BE2C (cell line): ENCODE measurements at regions not wholly inside any gene's neighbourhood (a gene's known extent, or its start where the extent isn't known, plus 50 kb on each side); places are given as distances from the start of the nearest gene placed in this dataset.

Experiments used
- DNase-seq: peaks from one replicate; pipeline ENCODE4 v3.0.0-alpha.2; 2020
- H3K27me3 ChIP-seq: fragments of 250-450 bp; sonication (Bioruptor Pico); 2 replicates; pipeline ENCODE4 v1.5.1; 2020; ENCODE audit warnings: mild to moderate bottlenecking
- H3K36me3 ChIP-seq: fragments of 250-450 bp; sonication (Bioruptor Pico); 2 replicates; pipeline ENCODE4 v1.5.1; 2020; ENCODE audit warnings: mild to moderate bottlenecking
- H3K4me1 ChIP-seq: fragments of 250-450 bp; sonication (Bioruptor Pico); 2 replicates; pipeline ENCODE4 v1.5.1; 2020
- H3K4me3 ChIP-seq: 2 replicates; pipeline ENCODE4 v1.5.1; 2011; ENCODE audit warnings: low read depth, low read length
- H3K9me3 ChIP-seq: fragments of 250-450 bp; sonication (Bioruptor Pico); 2 replicates; pipeline ENCODE4 v1.5.1; 2020
- TF ChIP-seq, protein P1 (sequence below): IDR thresholded peaks from 2 replicates; pipeline ENCODE4 v1.5.1; 2012; ENCODE audit warnings: mild to moderate bottlenecking, low read depth, low read length

DNA sequence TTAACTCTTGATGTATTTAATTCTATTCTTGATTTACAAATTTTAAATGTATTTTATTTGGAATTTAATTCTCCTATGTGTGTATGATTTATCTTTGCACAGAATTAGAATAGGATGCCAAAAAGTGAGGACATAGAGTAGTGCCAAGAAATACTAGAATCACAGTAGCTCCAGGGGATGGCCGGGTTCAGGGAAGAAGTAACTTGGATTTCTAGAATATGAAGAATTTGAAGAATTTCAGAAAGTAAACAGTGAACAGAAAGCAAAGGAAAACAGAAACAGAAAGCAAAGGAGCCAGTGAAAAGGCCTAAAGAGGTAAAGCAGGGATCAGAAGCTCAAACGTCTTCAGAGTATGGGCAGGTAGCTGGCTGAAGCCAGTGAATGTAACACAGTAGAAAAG, 1187.6 kb downstream of the RPA4 start:
- DNase-seq = no peak
- no peaks in the 10 kb centered on the region for H3K4me1 ChIP-seq
- no peak overlapping the region for H3K4me3 ChIP-seq
- no peaks in the 10 kb centered on the region for H3K9me3 ChIP-seq
- H3K27me3 ChIP-seq = no peaks in the 10 kb centered on the region
- TF ChIP-seq, protein P1, sequence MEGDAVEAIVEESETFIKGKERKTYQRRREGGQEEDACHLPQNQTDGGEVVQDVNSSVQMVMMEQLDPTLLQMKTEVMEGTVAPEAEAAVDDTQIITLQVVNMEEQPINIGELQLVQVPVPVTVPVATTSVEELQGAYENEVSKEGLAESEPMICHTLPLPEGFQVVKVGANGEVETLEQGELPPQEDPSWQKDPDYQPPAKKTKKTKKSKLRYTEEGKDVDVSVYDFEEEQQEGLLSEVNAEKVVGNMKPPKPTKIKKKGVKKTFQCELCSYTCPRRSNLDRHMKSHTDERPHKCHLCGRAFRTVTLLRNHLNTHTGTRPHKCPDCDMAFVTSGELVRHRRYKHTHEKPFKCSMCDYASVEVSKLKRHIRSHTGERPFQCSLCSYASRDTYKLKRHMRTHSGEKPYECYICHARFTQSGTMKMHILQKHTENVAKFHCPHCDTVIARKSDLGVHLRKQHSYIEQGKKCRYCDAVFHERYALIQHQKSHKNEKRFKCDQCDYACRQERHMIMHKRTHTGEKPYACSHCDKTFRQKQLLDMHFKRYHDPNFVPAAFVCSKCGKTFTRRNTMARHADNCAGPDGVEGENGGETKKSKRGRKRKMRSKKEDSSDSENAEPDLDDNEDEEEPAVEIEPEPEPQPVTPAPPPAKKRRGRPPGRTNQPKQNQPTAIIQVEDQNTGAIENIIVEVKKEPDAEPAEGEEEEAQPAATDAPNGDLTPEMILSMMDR = no peak
- H3K36me3 ChIP-seq = no peaks in the 10 kb centered on the region

DNA sequence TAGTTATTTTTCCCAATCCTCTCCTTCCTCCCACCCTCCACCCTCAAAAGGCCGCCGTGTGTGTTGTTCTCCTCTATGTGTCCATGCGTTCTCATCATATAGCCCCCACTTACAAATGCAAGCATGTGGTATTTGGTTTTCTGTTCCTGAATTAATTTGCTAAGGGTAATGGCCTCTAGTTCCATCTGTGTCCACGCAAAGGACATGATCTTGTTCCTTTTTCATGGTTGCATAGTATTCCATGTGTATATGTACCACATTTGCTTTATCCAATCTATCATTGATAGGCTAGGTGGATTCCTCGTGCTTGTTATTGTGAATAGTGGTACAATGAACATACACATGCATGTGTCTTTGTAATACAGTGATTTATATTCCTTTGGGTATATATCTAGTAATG, 1193.7 kb downstream of the RPA4 start:
- TF ChIP-seq, protein P1 = no peak
- Histone ChIP-seq H3K9me3 (no peaks in the 10 kb centered on the region), H3K4me3 (no peak overlapping the region), H3K36me3 (no peaks in the 10 kb centered on the region), H3K27me3 (no peaks in the 10 kb centered on the region), H3K4me1 (no peaks in the 10 kb centered on the region)
- no peak for DNase-seq

- DNase-seq = no peak
- TF ChIP-seq, protein P1 = no peak
- Histone ChIP-seq H3K27me3 (no peaks in the 10 kb centered on the region), H3K4me1 (no peaks in the 10 kb centered on the region), H3K36me3 (no peaks in the 10 kb centered on the region), H3K9me3 (no peaks in the 10 kb centered on the region), H3K4me3 (no peak overlapping the region)
Measured at GRCh38 chrX:98111684-98112083, 1228.0 kb downstream of the RPA4 start.

DNA sequence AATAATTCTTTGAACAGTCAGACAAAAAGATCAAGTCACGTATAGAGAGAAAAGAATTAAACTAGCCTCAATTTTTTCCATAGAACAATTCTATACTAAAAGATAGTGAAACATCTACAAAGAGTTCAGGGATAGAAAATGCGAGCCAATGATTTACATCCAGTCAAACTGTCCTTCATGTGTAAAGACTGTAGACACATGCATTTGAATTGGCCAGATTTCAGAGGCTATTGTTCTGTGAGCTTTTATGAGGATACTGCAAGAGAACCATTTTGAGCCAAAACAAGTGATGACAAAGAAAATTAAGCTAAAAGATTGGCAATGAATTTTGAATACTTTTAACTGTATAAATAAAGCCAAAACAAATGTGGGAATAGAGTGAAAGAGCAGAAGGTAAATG, 1230.3 kb downstream of the RPA4 start:
- no peak overlapping the region for H3K4me3 ChIP-seq
- no peaks in the 10 kb centered on the region for H3K36me3 ChIP-seq
- DNase-seq = no peak
- H3K4me1 ChIP-seq = no peaks in the 10 kb centered on the region
- no peaks in the 10 kb centered on the region for H3K27me3 ChIP-seq
- H3K9me3 ChIP-seq = no peaks in the 10 kb centered on the region
- TF ChIP-seq, protein P1 = no peak

DNA sequence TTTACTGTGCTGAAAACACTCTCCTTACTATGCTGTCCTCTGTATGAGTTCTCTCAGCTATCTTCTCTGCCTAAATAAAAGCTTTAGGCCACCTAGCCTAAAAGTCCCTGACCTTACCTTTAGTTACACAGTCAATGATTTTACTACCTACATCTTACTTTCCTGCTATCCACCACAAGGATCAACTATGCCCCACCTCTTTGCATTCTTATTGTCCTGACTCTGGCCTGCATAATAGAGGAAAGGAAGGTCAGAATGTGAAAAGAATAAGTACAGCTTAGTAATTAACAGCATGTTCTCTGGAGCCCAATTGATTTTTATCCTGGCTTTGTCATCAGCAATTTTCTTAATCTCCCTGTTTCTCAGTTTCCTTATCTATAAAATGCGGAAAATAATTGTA, 1257.8 kb downstream of the RPA4 start:
- H3K4me3 ChIP-seq = no peak overlapping the region
- no peaks in the 10 kb centered on the region for H3K36me3 ChIP-seq
- H3K4me1 ChIP-seq = no peaks in the 10 kb centered on the region
- no peaks in the 10 kb centered on the region for H3K9me3 ChIP-seq
- no peak for DNase-seq
- TF ChIP-seq, protein P1 = no peak
- H3K27me3 ChIP-seq = no peaks in the 10 kb centered on the region

GRCh38 chrX:98191003-98191402, 1307.3 kb downstream of the RPA4 start:
- TF ChIP-seq, protein P1 = no peak
- no peak for DNase-seq
- H3K4me1 ChIP-seq = no peaks in the 10 kb centered on the region

More at GRCh38 chrX:98191003-98191402, 1307.3 kb downstream of the RPA4 start:
- Histone ChIP-seq H3K27me3 (no peaks in the 10 kb centered on the region), H3K9me3 (no peaks in the 10 kb centered on the region), H3K4me3 (no peak overlapping the region), H3K36me3 (no peaks in the 10 kb centered on the region)
